NAMALWA (cell line): ENCODE measurements at regions not wholly inside any gene's neighbourhood (a gene's known extent, or its start where the extent isn't known, plus 50 kb on each side); places are given as distances from the start of the nearest gene placed in this dataset.
"Not testable (repeated sequence)": the region's sequence is repeated elsewhere in the genome, so short reads cannot be mapped to it uniquely, and the experiment has no call there.

Source experiments
- DNase-seq: peaks from one replicate; pipeline ENCODE4 v3.0.0-alpha.2; 2015; ENCODE audit warnings: low spot score

- DNase-seq, result no peak
Observed at GRCh38 chr14:50018201-50018932, 98.0 kb downstream of the VCPKMT start.

GRCh38 chr14:50018933-50019210 is 97.5 kb downstream of the VCPKMT start:
- DNase-seq, result no peak

- no peak for DNase-seq
Observed at GRCh38 chr14:50020184-50020583, 96.2 kb downstream of the VCPKMT start.

- DNase-seq, result no peak
Observed at GRCh38 chr14:50020799-50021198, 95.6 kb downstream of the VCPKMT start.

GRCh38 chr14:50021261-50022031 is 94.9 kb downstream of the VCPKMT start:
- no peak for DNase-seq

- DNase-seq, result no peak
Observed at GRCh38 chr14:50022661-50023060, 93.7 kb downstream of the VCPKMT start.

GRCh38 chr14:50023671-50024490 is 92.5 kb downstream of the VCPKMT start:
- DNase-seq, result no peak

- DNase-seq, result no peak
Observed at GRCh38 chr14:50025073-50025472, 91.3 kb downstream of the VCPKMT start.

- DNase-seq, result no peak
Observed at GRCh38 chr14:50025776-50026175, 90.6 kb downstream of the VCPKMT start.

- no peak for DNase-seq
Observed at GRCh38 chr14:50026396-50026795, 90.0 kb downstream of the VCPKMT start.

- no peak for DNase-seq
Observed at GRCh38 chr14:50027816-50028215, 88.6 kb downstream of the VCPKMT start.

GRCh38 chr14:50028458-50028857 is 87.9 kb downstream of the VCPKMT start:
- no peak for DNase-seq

- DNase-seq, result no peak
Observed at GRCh38 chr14:50030036-50030435, 86.3 kb downstream of the VCPKMT start.

- not testable (repeated sequence) for DNase-seq
Observed at GRCh38 chr14:50030911-50031310, 85.5 kb downstream of the VCPKMT start.

GRCh38 chr14:50031602-50032313 is 84.6 kb downstream of the VCPKMT start:
- DNase-seq, result no peak

GRCh38 chr14:50032462-50033167 is 83.8 kb downstream of the VCPKMT start:
- not testable (repeated sequence) for DNase-seq

- DNase-seq, result no peak
Observed at GRCh38 chr14:50035214-50035613, 81.2 kb downstream of the VCPKMT start.

- DNase-seq, result no peak
Observed at GRCh38 chr14:50036211-50036610, 80.2 kb downstream of the VCPKMT start.

- DNase-seq, result no peak
Observed at GRCh38 chr14:50036637-50037036, 79.7 kb downstream of the VCPKMT start.

- no peak for DNase-seq
Observed at GRCh38 chr14:50037240-50037639, 79.1 kb downstream of the VCPKMT start.

- DNase-seq, result no peak
Observed at GRCh38 chr14:50037852-50038251, 78.5 kb downstream of the VCPKMT start.
